Tibial nerve (tissue), 4 donors: ENCODE measurements at regions not wholly inside any gene's neighbourhood (a gene's known extent, or its start where the extent isn't known, plus 50 kb on each side); places are given as distances from the start of the nearest gene placed in this dataset.

ENCODE experiments used
- EP300 ChIP-seq, 2 donors: sonication (generic); formaldehyde crosslinking; IDR thresholded peaks; one replicate each; pipeline ENCODE4 v1.6.1; 2017; ENCODE audit warnings: antibody characterized with exemption in 2 of 2, mild to moderate bottlenecking in 1 of 2
- POLR2A ChIP-seq, 2 donors: fragments of 450-650 bp; IDR thresholded peaks; one replicate each; pipeline ENCODE4 v1.6.1; 2017; ENCODE audit warnings: antibody characterized with exemption in 2 of 2, mild to moderate bottlenecking in 2 of 2, moderate library complexity in 2 of 2
- TF ChIP-seq, protein P1 (sequence below), 5 experiments: fragments of 200-600 bp in 3 of 5; fragments of 450-650 bp in 2 of 5; sonication (generic) in 3 of 5; IDR thresholded peaks; one replicate each; pipeline ENCODE4 v1.5.1; 2016 to 2019; ENCODE audit warnings: antibody characterized with exemption in 5 of 5, mild to moderate bottlenecking in 3 of 5, moderate library complexity in 2 of 5

DNA sequence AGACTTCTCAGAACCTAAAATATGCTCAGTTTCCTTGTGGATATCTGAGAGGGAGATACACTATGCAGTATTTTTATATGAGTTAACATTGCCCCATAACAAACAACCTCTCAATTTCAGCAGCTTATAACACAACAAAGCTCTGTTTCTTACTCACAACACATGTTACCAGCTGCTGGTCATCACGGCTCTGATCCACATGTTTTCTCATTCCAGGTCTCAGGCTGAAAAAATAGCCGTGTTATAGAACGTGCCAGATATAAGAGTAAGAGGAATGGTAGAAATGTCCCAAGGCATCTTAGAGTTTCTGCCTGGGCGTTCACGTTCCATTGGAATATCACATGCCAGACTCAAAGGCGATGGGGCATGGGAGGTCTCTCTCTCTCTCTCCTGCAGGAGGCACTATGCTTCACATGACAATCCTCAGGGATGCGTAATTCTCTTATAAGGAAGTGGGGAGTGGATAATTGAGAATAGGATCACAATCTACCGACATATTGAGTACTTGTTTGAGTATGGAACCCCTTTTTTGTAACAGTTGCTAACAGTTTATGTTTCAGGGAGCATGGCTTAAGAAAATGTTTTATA lies 246.6 kb downstream of the NHLRC3 start:
- TF ChIP-seq POLR2A (IDR thresholded peaks at IDR 0.05) (no peak), EP300 (IDR thresholded peaks at IDR 0.05) (no peak)
- TF ChIP-seq, protein P1, sequence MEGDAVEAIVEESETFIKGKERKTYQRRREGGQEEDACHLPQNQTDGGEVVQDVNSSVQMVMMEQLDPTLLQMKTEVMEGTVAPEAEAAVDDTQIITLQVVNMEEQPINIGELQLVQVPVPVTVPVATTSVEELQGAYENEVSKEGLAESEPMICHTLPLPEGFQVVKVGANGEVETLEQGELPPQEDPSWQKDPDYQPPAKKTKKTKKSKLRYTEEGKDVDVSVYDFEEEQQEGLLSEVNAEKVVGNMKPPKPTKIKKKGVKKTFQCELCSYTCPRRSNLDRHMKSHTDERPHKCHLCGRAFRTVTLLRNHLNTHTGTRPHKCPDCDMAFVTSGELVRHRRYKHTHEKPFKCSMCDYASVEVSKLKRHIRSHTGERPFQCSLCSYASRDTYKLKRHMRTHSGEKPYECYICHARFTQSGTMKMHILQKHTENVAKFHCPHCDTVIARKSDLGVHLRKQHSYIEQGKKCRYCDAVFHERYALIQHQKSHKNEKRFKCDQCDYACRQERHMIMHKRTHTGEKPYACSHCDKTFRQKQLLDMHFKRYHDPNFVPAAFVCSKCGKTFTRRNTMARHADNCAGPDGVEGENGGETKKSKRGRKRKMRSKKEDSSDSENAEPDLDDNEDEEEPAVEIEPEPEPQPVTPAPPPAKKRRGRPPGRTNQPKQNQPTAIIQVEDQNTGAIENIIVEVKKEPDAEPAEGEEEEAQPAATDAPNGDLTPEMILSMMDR (IDR thresholded peaks at IDR 0.05) = no peak
